Large intestine (tissue), 3 donors: ENCODE measurements at regions not wholly inside any gene's neighbourhood (a gene's known extent, or its start where the extent isn't known, plus 50 kb on each side); places are given as distances from the start of the nearest gene placed in this dataset.

ENCODE experiments used
- DNase-seq, 2 donors: peaks; one replicate each; pipeline versions ENCODE4 v3.0.0 to v3.0.0-alpha.2; 2013
- H3K27ac ChIP-seq: one replicate; pipeline ENCODE4 v1.5.1; 2013; ENCODE audit warnings: low read length
- H3K27me3 ChIP-seq: 2 replicates; pipeline ENCODE4 v1.6.1; 2013; ENCODE audit warnings: low read length; ENCODE audit not compliant: control insufficient read depth, insufficient read depth
- H3K36me3 ChIP-seq: 2 replicates; pipeline ENCODE4 v1.6.1; 2013; ENCODE audit warnings: low read length; ENCODE audit not compliant: control insufficient read depth, insufficient read depth
- H3K4me1 ChIP-seq: one replicate; pipeline ENCODE4 v1.6.1; 2013; ENCODE audit warnings: low read length; ENCODE audit not compliant: control insufficient read depth, insufficient read depth
- H3K4me3 ChIP-seq: one replicate; pipeline ENCODE4 v1.5.1; 2013; ENCODE audit warnings: low read length
- H3K9me3 ChIP-seq: one replicate; pipeline ENCODE4 v1.6.1; 2013; ENCODE audit warnings: mild to moderate bottlenecking, low read depth, low read length, moderate library complexity; ENCODE audit not compliant: control insufficient read depth
- WGBS: methylation state at CpG from one replicate; pipeline ENCODE4 v1.1.5; 2013; ENCODE audit warnings: low lambda C conversion rate; ENCODE audit not compliant: insufficient coverage; 5-methylcytosine and 5-hydroxymethylcytosine counted together

- no peak overlapping the region for H3K4me3 ChIP-seq
- 80% methylated on average over 1 of the region's 5 CpGs for WGBS
- no peak for DNase-seq
- H3K27ac ChIP-seq = no peak overlapping the region
- no peaks in the 10 kb centered on the region for H3K27me3 ChIP-seq
- H3K4me1 ChIP-seq = no peaks in the 10 kb centered on the region
- H3K9me3 ChIP-seq = no peaks in the 10 kb centered on the region
- no peaks in the 10 kb centered on the region for H3K36me3 ChIP-seq
Observed at GRCh38 chr10:9869606-9870176, 1148.0 kb upstream of the CELF2 start.

- no peak for DNase-seq
- Histone ChIP-seq H3K4me1 (no peaks in the 10 kb centered on the region), H3K27ac (no peak overlapping the region), H3K9me3 (no peaks in the 10 kb centered on the region), H3K27me3 (no peaks in the 10 kb centered on the region), H3K36me3 (no peaks in the 10 kb centered on the region), H3K4me3 (no peak overlapping the region)
- WGBS = no CpG with 5 or more reads among the region's 5 CpGs
Observed at GRCh38 chr10:9875353-9875752, 1142.3 kb upstream of the CELF2 start.

DNA sequence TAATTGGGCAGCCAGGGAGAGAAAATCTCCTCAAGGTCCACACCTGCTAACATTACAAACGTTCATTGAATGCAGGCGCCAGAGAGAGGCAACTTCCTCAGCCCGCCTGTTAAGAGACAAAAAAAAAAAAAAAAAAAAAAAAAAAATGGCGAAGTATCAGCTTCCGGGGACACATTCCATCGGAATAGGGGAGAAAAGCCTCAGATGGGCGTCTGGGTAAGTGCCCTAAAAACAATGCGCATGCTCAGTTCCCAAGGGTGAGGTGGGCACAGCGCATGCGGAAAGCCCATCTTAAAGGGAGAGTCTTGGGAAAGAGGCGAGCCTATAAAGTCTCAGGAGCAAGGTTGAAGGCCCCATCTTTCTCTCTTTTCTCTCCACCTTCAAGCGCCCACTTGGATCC, 1139.7 kb upstream of the CELF2 start:
- H3K27me3 ChIP-seq = no peaks in the 10 kb centered on the region
- H3K4me1 ChIP-seq = no peaks in the 10 kb centered on the region
- no peak overlapping the region for H3K4me3 ChIP-seq
- no peaks in the 10 kb centered on the region for H3K36me3 ChIP-seq
- H3K9me3 ChIP-seq = no peaks in the 10 kb centered on the region
- no peak for DNase-seq
- no CpG with 5 or more reads among the region's 12 CpGs for WGBS
- H3K27ac ChIP-seq = no peak overlapping the region

DNA sequence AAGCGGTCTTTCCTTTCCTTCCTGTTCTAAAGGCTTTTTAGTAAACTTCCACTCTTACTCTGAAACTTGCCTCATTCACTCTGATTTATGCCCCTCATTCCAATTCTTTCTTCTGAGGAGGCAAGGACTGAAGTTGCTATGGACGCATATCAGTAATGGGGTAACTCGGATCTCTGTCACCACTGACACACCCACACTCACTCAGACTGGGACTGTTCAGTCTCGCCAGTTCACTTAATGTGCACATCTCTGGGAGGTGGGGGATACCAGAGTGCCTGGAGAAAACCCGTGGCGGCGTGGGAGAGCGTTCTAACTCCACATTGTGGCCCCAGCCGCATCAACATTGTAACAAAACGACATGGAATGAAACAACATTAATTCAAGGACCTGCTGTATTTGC, 1139.3 kb upstream of the CELF2 start:
- H3K27me3 ChIP-seq = no peaks in the 10 kb centered on the region
- no peaks in the 10 kb centered on the region for H3K9me3 ChIP-seq
- H3K36me3 ChIP-seq = no peaks in the 10 kb centered on the region
- no peaks in the 10 kb centered on the region for H3K4me1 ChIP-seq
- no peak for DNase-seq
- no peak overlapping the region for H3K27ac ChIP-seq
- H3K4me3 ChIP-seq = no peak overlapping the region
- WGBS = no CpG with 5 or more reads among the region's 10 CpGs

DNA sequence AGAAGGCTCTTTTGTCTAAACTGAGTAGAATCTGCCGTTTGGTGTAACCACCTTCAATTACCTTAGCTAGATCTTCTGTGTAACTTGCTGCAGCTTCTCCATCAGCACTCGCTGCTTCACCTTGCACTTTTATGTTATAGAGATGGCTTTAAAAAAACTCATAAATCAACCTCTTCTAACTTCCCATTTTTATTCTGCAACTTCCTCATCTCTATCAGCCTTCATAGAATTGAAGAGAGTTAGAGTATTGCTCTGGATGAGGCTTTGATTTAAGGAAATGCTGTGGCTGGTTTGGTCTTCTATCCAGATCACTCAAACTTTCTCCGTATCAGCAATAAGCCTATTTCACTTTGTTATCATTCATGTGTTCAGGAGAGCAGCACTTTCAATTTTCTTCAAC, 1131.9 kb upstream of the CELF2 start:
- 86% methylated on average over 1 of the region's 3 CpGs for WGBS
- H3K4me3 ChIP-seq = no peak overlapping the region
- no peak overlapping the region for H3K27ac ChIP-seq
- DNase-seq = no peak
- H3K9me3 ChIP-seq = no peaks in the 10 kb centered on the region
- H3K4me1 ChIP-seq = no peaks in the 10 kb centered on the region
- H3K27me3 ChIP-seq = no peaks in the 10 kb centered on the region
- no peaks in the 10 kb centered on the region for H3K36me3 ChIP-seq

GRCh38 chr10:9886772-9887171, 1130.9 kb upstream of the CELF2 start:
- Histone ChIP-seq H3K4me1 (no peaks in the 10 kb centered on the region), H3K27ac (no peak overlapping the region), H3K4me3 (no peak overlapping the region), H3K36me3 (no peaks in the 10 kb centered on the region), H3K27me3 (no peaks in the 10 kb centered on the region), H3K9me3 (no peaks in the 10 kb centered on the region)
- 33% methylated on average over 1 of the region's 1 CpG for WGBS
- no peak for DNase-seq

- Histone ChIP-seq H3K4me3 (no peak overlapping the region), H3K9me3 (no peaks in the 10 kb centered on the region), H3K27me3 (no peaks in the 10 kb centered on the region), H3K36me3 (no peaks in the 10 kb centered on the region), H3K4me1 (no peaks in the 10 kb centered on the region), H3K27ac (no peak overlapping the region)
- DNase-seq = no peak
- 83% methylated on average over 1 of the region's 2 CpGs for WGBS
Observed at GRCh38 chr10:9895453-9895852, 1122.2 kb upstream of the CELF2 start.

DNA sequence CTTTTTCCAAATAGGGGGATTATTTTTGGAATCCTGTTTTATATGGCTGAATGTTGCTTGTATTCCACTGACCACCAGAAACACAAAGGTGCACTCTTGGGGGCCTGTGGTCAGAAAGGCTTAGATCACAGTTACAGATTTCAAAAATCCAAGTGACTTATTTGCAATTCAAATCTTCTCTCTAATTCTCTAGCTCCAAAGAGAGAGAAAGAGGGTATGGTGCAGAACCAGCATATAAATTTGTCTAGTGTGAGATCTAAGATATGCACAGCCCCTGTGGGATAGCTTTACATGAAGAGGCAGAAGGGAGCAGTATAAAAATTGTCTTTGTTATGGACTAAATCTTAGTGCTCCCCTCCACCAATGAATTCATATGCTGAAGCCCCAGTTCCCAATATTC, 1121.7 kb upstream of the CELF2 start:
- Histone ChIP-seq H3K9me3 (no peaks in the 10 kb centered on the region), H3K27ac (no peak overlapping the region), H3K27me3 (no peaks in the 10 kb centered on the region), H3K36me3 (no peaks in the 10 kb centered on the region), H3K4me3 (no peak overlapping the region), H3K4me1 (no peaks in the 10 kb centered on the region)
- no peak for DNase-seq

DNA sequence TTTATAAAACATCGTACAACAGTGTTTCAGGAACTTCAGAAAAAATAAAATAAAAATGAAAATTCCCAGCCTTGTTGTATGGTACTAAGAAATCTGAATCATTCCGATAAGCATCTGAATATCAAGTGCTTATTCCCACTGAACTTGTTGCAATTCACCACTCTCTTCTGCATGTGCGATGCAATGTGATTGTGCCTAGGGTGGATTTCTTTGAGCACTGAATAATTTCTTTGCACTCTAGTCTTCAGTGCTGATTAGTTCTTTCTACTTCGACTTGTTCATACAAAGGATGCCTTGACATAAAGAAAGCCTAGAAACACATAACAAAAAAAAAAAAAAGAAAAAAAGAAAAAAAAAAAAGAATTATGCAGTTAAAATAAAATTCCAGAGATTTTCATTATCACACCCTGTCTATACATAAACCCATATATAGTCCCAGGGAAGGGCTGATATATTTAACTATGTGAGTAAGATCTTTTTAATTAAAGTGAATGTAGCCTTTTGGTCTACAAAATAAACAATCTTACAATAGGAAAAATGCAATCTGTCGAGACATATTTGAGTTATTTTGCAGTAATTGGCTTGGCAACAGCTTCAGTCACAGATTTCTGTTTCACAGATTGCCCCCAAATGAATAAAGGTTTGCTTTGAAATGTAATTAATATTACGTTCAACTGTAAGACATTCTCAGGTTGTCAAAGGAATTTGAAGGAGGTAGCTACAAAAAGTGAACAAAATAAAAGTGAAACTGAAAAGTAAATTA, 1118.9 kb upstream of the CELF2 start:
- Histone ChIP-seq H3K27me3 (no peaks in the 10 kb centered on the region), H3K27ac (no peak overlapping the region), H3K9me3 (no peaks in the 10 kb centered on the region), H3K36me3 (no peaks in the 10 kb centered on the region), H3K4me1 (no peaks in the 10 kb centered on the region), H3K4me3 (no peak overlapping the region)
- no peak for DNase-seq
- WGBS = 76% methylated on average over 4 of the region's 6 CpGs

GRCh38 chr10:9900751-9901150, 1116.9 kb upstream of the CELF2 start:
- no peaks in the 10 kb centered on the region for H3K27me3 ChIP-seq
- H3K9me3 ChIP-seq = no peaks in the 10 kb centered on the region
- H3K27ac ChIP-seq = no peak overlapping the region
- no peaks in the 10 kb centered on the region for H3K4me1 ChIP-seq
- DNase-seq = no peak
- no peaks in the 10 kb centered on the region for H3K36me3 ChIP-seq
- H3K4me3 ChIP-seq = no peak overlapping the region

DNA sequence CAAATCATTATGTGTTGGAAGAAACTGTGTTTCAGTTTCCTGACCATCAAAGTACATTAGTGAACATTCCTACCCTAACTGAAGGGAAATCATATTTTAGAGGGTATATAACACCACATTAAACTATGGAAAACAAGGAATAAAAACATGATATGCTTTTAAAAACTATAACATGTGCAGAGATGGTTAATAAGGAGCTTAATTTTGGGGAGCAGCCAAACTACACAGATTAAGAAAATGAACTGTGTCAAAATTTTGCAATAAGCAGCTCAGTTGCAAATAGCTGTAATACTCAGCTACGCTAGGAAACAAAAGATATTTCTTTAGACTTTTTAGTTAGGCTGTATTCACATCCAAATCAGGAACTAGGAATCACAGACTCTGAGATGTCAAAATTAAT, 1115.7 kb upstream of the CELF2 start:
- Histone ChIP-seq H3K27me3 (no peaks in the 10 kb centered on the region), H3K9me3 (no peaks in the 10 kb centered on the region), H3K4me3 (no peak overlapping the region), H3K4me1 (no peaks in the 10 kb centered on the region), H3K27ac (no peak overlapping the region), H3K36me3 (no peaks in the 10 kb centered on the region)
- WGBS = no CpG with 5 or more reads among the region's 1 CpG
- no peak for DNase-seq
